Stimulated activated effector memory CD8-positive, alpha-beta T cell treated with anti-CD3 and anti-CD28 coated beads, Interleukin-12 subunit alpha, Interleukin-12 subunit beta, amount 100 ng/mL, for 72 hours (primary cell): ENCODE measurements at regions not wholly inside any gene's neighbourhood (a gene's known extent, or its start where the extent isn't known, plus 50 kb on each side); places are given as distances from the start of the nearest gene placed in this dataset.
A peak's percentile ranks its signal among the peaks of the same experiment; 100 is the strongest.

Source experiments
- ATAC-seq: fragments of 150-1000 bp; cut with Tn5 transposase; 2 replicates; pipeline ENCODE4 v1.10.0; 2021
- DNase-seq, 2 donors: peaks; one replicate each; pipeline ENCODE4 v3.0.0; 2021 to 2022; ENCODE audit warnings: low spot score in 2 of 2
- H3K27ac Mint-ChIP-seq: one replicate; pipeline ENCODE4 v1.8.0; 2022; ENCODE audit warnings: mild to moderate bottlenecking, mixed read lengths
- H3K36me3 Mint-ChIP-seq: one replicate; pipeline ENCODE4 v1.8.0; 2022; ENCODE audit warnings: mild to moderate bottlenecking, mixed read lengths
- H3K4me1 Mint-ChIP-seq: one replicate; pipeline ENCODE4 v1.8.0; 2022; ENCODE audit warnings: mixed read lengths
- H3K4me3 Mint-ChIP-seq: one replicate; pipeline ENCODE4 v1.8.0; 2022; ENCODE audit warnings: mild to moderate bottlenecking, mixed read lengths
- H3K9me3 Mint-ChIP-seq: one replicate; pipeline ENCODE4 v1.8.0; 2022; ENCODE audit warnings: mixed read lengths

- DNase-seq (peak in 1 of 2 donors; percentile 48), ATAC-seq (no peak)
- H3K36me3 Mint-ChIP-seq = no peaks in the 10 kb centered on the region
- no peak overlapping the region for H3K4me3 Mint-ChIP-seq
- peaks cover 2% of the 10 kb centered on the region for H3K9me3 Mint-ChIP-seq
- no peak overlapping the region for H3K27ac Mint-ChIP-seq
- H3K4me1 Mint-ChIP-seq = no peaks in the 10 kb centered on the region
These were observed 261.6 kb upstream of the LMCD1 start for GRCh38 chr3:8239718-8240695.

- ATAC-seq = no peak
- no peak for DNase-seq
- Mint-ChIP-seq H3K27ac (no peak overlapping the region), H3K4me1 (no peaks in the 10 kb centered on the region), H3K9me3 (peaks cover 8% of the 10 kb centered on the region), H3K36me3 (no peaks in the 10 kb centered on the region), H3K4me3 (no peak overlapping the region)
These were observed 255.6 kb upstream of the LMCD1 start for GRCh38 chr3:8246070-8246469.

- Mint-ChIP-seq H3K9me3 (peaks cover 10% of the 10 kb centered on the region), H3K4me1 (no peaks in the 10 kb centered on the region), H3K27ac (no peak overlapping the region), H3K4me3 (no peak overlapping the region), H3K36me3 (no peaks in the 10 kb centered on the region)
- ATAC-seq (no peak), DNase-seq (no peak)
These were observed 248.4 kb upstream of the LMCD1 start for GRCh38 chr3:8253201-8253600.

- DNase-seq = no peak
- ATAC-seq = no peak
- Mint-ChIP-seq H3K27ac (no peak overlapping the region), H3K4me3 (no peak overlapping the region), H3K9me3 (peaks cover 10% of the 10 kb centered on the region), H3K4me1 (no peaks in the 10 kb centered on the region), H3K36me3 (no peaks in the 10 kb centered on the region)
These were observed 247.1 kb upstream of the LMCD1 start for GRCh38 chr3:8254489-8254888.

- Mint-ChIP-seq H3K36me3 (no peaks in the 10 kb centered on the region), H3K27ac (no peak overlapping the region), H3K9me3 (peaks cover 5% of the 10 kb centered on the region), H3K4me1 (no peaks in the 10 kb centered on the region), H3K4me3 (no peak overlapping the region)
- no peak for ATAC-seq
- DNase-seq = no peak
These were observed 245.9 kb upstream of the LMCD1 start for GRCh38 chr3:8255725-8256124.

GRCh38 chr3:8256441-8257071, 245.1 kb upstream of the LMCD1 start:
- no peak for DNase-seq
- H3K9me3 Mint-ChIP-seq = peaks cover 9% of the 10 kb centered on the region
- ATAC-seq = no peak
- H3K4me1 Mint-ChIP-seq = no peaks in the 10 kb centered on the region
- H3K27ac Mint-ChIP-seq = no peak overlapping the region
- no peak overlapping the region for H3K4me3 Mint-ChIP-seq
- H3K36me3 Mint-ChIP-seq = no peaks in the 10 kb centered on the region

GRCh38 chr3:8261018-8261417, 240.6 kb upstream of the LMCD1 start:
- no peaks in the 10 kb centered on the region for H3K4me1 Mint-ChIP-seq
- ATAC-seq = no peak
- DNase-seq = no peak
- H3K36me3 Mint-ChIP-seq = no peaks in the 10 kb centered on the region
- no peak overlapping the region for H3K4me3 Mint-ChIP-seq
- H3K27ac Mint-ChIP-seq = no peak overlapping the region
- peaks cover 13% of the 10 kb centered on the region for H3K9me3 Mint-ChIP-seq

- H3K9me3 Mint-ChIP-seq = peaks cover 2% of the 10 kb centered on the region
- ATAC-seq = no peak
- no peak for DNase-seq
- H3K36me3 Mint-ChIP-seq = no peaks in the 10 kb centered on the region
- no peak overlapping the region for H3K27ac Mint-ChIP-seq
- H3K4me3 Mint-ChIP-seq = no peak overlapping the region
- no peaks in the 10 kb centered on the region for H3K4me1 Mint-ChIP-seq
These were observed 234.9 kb upstream of the LMCD1 start for GRCh38 chr3:8266730-8267131.

- no peak for DNase-seq
- H3K9me3 Mint-ChIP-seq = no peaks in the 10 kb centered on the region
These were observed 228.1 kb upstream of the LMCD1 start for GRCh38 chr3:8273479-8273878.

GRCh38 chr3:8276056-8276455, 225.6 kb upstream of the LMCD1 start:
- Mint-ChIP-seq H3K36me3 (no peaks in the 10 kb centered on the region), H3K9me3 (no peaks in the 10 kb centered on the region), H3K4me1 (no peaks in the 10 kb centered on the region), H3K27ac (no peak overlapping the region), H3K4me3 (no peak overlapping the region)
- ATAC-seq (no peak), DNase-seq (no peak)

More at GRCh38 chr3:8273479-8273878, 228.1 kb upstream of the LMCD1 start:
- Mint-ChIP-seq H3K4me3 (no peak overlapping the region), H3K36me3 (no peaks in the 10 kb centered on the region), H3K4me1 (no peaks in the 10 kb centered on the region), H3K27ac (no peak overlapping the region)
- no peak for ATAC-seq

- no peak for ATAC-seq
- Mint-ChIP-seq H3K9me3 (no peaks in the 10 kb centered on the region), H3K36me3 (no peaks in the 10 kb centered on the region), H3K27ac (no peak overlapping the region), H3K4me1 (no peaks in the 10 kb centered on the region), H3K4me3 (no peak overlapping the region)
- DNase-seq = no peak
These were observed 225.1 kb upstream of the LMCD1 start for GRCh38 chr3:8276506-8276905.

- H3K4me1 Mint-ChIP-seq = no peaks in the 10 kb centered on the region
- H3K9me3 Mint-ChIP-seq = no peaks in the 10 kb centered on the region
- ATAC-seq (no peak), DNase-seq (no peak)
- no peak overlapping the region for H3K27ac Mint-ChIP-seq
- no peaks in the 10 kb centered on the region for H3K36me3 Mint-ChIP-seq
- H3K4me3 Mint-ChIP-seq = no peak overlapping the region
These were observed 223.2 kb upstream of the LMCD1 start for GRCh38 chr3:8278448-8278847.

GRCh38 chr3:8279476-8279875, 222.1 kb upstream of the LMCD1 start:
- DNase-seq (no peak), ATAC-seq (peak; percentile 29)
- Mint-ChIP-seq H3K4me1 (no peaks in the 10 kb centered on the region), H3K9me3 (no peaks in the 10 kb centered on the region), H3K27ac (no peak overlapping the region), H3K4me3 (no peak overlapping the region), H3K36me3 (no peaks in the 10 kb centered on the region)

GRCh38 chr3:8279886-8280550, 221.6 kb upstream of the LMCD1 start:
- Mint-ChIP-seq H3K4me3 (no peak overlapping the region), H3K4me1 (no peaks in the 10 kb centered on the region), H3K27ac (no peak overlapping the region), H3K9me3 (no peaks in the 10 kb centered on the region), H3K36me3 (no peaks in the 10 kb centered on the region)
- ATAC-seq (no peak), DNase-seq (no peak)

GRCh38 chr3:8282541-8283165, 219.0 kb upstream of the LMCD1 start:
- no peak overlapping the region for H3K27ac Mint-ChIP-seq
- no peak overlapping the region for H3K4me3 Mint-ChIP-seq
- H3K36me3 Mint-ChIP-seq = no peaks in the 10 kb centered on the region
- no peaks in the 10 kb centered on the region for H3K4me1 Mint-ChIP-seq
- DNase-seq = no peak
- no peak for ATAC-seq
- no peaks in the 10 kb centered on the region for H3K9me3 Mint-ChIP-seq
